Smooth muscle cell (in vitro differentiated cells): ENCODE measurements at regions not wholly inside any gene's neighbourhood (a gene's known extent, or its start where the extent isn't known, plus 50 kb on each side); places are given as distances from the start of the nearest gene placed in this dataset.

Source experiments
- DNase-seq: peaks from one replicate; lab custom pipeline; 2025; ENCODE audit not compliant: unreplicated experiment; lab: John Stamatoyannopoulos, UW
- H2AFZ ChIP-seq: fragments of 200-600 bp; sonication (generic); 2 replicates; pipeline ENCODE4 v1.6.0; 2016; ENCODE audit warnings: antibody characterized with exemption, low read depth, mild to moderate bottlenecking
- H3F3A ChIP-seq: fragments of 200-600 bp; sonication (generic); 2 replicates; pipeline ENCODE4 v1.6.0; 2017; ENCODE audit warnings: antibody characterized with exemption, low read depth
- H3K27ac ChIP-seq: fragments of 200-600 bp; sonication (generic); 2 replicates; pipeline ENCODE4 v1.5.1; 2016; ENCODE audit warnings: low read depth, mild to moderate bottlenecking
- H3K27me3 ChIP-seq: fragments of 200-600 bp; sonication (generic); 2 replicates; pipeline ENCODE4 v1.6.1; 2016; ENCODE audit warnings: low read depth, mild to moderate bottlenecking
- H3K36me3 ChIP-seq: fragments of 200-600 bp; sonication (generic); 2 replicates; pipeline ENCODE4 v1.5.1; 2016; ENCODE audit warnings: low read depth
- H3K4me1 ChIP-seq: fragments of 200-600 bp; sonication (generic); 2 replicates; pipeline ENCODE4 v1.5.1; 2016; ENCODE audit warnings: low read depth
- H3K4me2 ChIP-seq: fragments of 200-600 bp; sonication (generic); 2 replicates; pipeline ENCODE4 v1.6.0; 2016; ENCODE audit warnings: mild to moderate bottlenecking
- H3K4me3 ChIP-seq: fragments of 200-600 bp; sonication (generic); 2 replicates; pipeline ENCODE4 v1.5.1; 2016; ENCODE audit warnings: mild to moderate bottlenecking
- H3K79me2 ChIP-seq: fragments of 200-600 bp; sonication (generic); 2 replicates; pipeline ENCODE4 v1.6.0; 2016; ENCODE audit warnings: low read depth, mild to moderate bottlenecking
- H3K9ac ChIP-seq: fragments of 200-600 bp; sonication (generic); 2 replicates; pipeline ENCODE4 v1.6.0; 2016; ENCODE audit warnings: low read depth
- H3K9me3 ChIP-seq: fragments of 200-600 bp; sonication (generic); replicated peaks from 2 replicates; pipeline ENCODE4 v1.5.1; 2016; ENCODE audit warnings: low read depth
- H4K20me1 ChIP-seq: fragments of 200-600 bp; sonication (generic); 2 replicates; pipeline ENCODE4 v1.6.0; 2016; ENCODE audit warnings: low read depth
- CTCF ChIP-seq: fragments of 200-600 bp; sonication (generic); IDR thresholded peaks from 2 replicates; pipeline ENCODE4 v1.5.1; 2017; ENCODE audit warnings: borderline replicate concordance, mild to moderate bottlenecking, antibody characterized with exemption; ENCODE audit not compliant: insufficient read depth, poor library complexity, severe bottlenecking
- WGBS: methylation state at CpG from one replicate; pipeline ENCODE4 v1.1.7; 2016; ENCODE audit warnings: low lambda C conversion rate; 5-methylcytosine and 5-hydroxymethylcytosine counted together

GRCh38 chr10:130963786-130964522 lies 347.6 kb downstream of the TCERG1L start:
- no peaks in the 10 kb centered on the region for H3F3A ChIP-seq
- H3K4me3 ChIP-seq = no peak overlapping the region
- no peaks in the 10 kb centered on the region for H3K4me1 ChIP-seq
- no peaks in the 10 kb centered on the region for H3K79me2 ChIP-seq
- H4K20me1 ChIP-seq = no peaks in the 10 kb centered on the region
- no peak overlapping the region for H3K27ac ChIP-seq
- 90% methylated on average over 16 of the region's 16 CpGs for WGBS
- H3K9ac ChIP-seq = no peak overlapping the region
- H3K27me3 ChIP-seq = no peaks in the 10 kb centered on the region
- no peaks in the 10 kb centered on the region for H3K36me3 ChIP-seq
- H3K9me3 ChIP-seq = no peaks in the 10 kb centered on the region
- no peak overlapping the region for H3K4me2 ChIP-seq
- DNase-seq = no peak
- H2AFZ ChIP-seq = no peak overlapping the region
- TF ChIP-seq CTCF = no peak

GRCh38 chr10:130964771-130965170 lies 346.8 kb downstream of the TCERG1L start:
- Histone ChIP-seq H3K79me2 (no peaks in the 10 kb centered on the region), H3F3A (no peaks in the 10 kb centered on the region), H3K4me3 (no peak overlapping the region), H2AFZ (no peak overlapping the region), H3K27me3 (no peaks in the 10 kb centered on the region), H4K20me1 (no peaks in the 10 kb centered on the region), H3K36me3 (no peaks in the 10 kb centered on the region), H3K4me2 (no peak overlapping the region), H3K9me3 (no peaks in the 10 kb centered on the region), H3K4me1 (no peaks in the 10 kb centered on the region), H3K9ac (no peak overlapping the region), H3K27ac (no peak overlapping the region)
- DNase-seq = no peak
- TF ChIP-seq CTCF = no peak
- WGBS = 84% methylated on average over 9 of the region's 9 CpGs

- H3K36me3 ChIP-seq = no peaks in the 10 kb centered on the region
- no peak overlapping the region for H3K4me2 ChIP-seq
- H3F3A ChIP-seq = no peaks in the 10 kb centered on the region
- no peak overlapping the region for H3K27ac ChIP-seq
- no peak overlapping the region for H2AFZ ChIP-seq
- H3K9me3 ChIP-seq = no peaks in the 10 kb centered on the region
- H3K9ac ChIP-seq = no peak overlapping the region
- H4K20me1 ChIP-seq = no peaks in the 10 kb centered on the region
- no peaks in the 10 kb centered on the region for H3K4me1 ChIP-seq
- no peaks in the 10 kb centered on the region for H3K79me2 ChIP-seq
- no peak for TF ChIP-seq CTCF
- H3K27me3 ChIP-seq = no peaks in the 10 kb centered on the region
- no peak for DNase-seq
- no peak overlapping the region for H3K4me3 ChIP-seq
- WGBS = 95% methylated on average over 5 of the region's 5 CpGs
Observed at GRCh38 chr10:130967161-130967560, 344.4 kb downstream of the TCERG1L start.

DNA sequence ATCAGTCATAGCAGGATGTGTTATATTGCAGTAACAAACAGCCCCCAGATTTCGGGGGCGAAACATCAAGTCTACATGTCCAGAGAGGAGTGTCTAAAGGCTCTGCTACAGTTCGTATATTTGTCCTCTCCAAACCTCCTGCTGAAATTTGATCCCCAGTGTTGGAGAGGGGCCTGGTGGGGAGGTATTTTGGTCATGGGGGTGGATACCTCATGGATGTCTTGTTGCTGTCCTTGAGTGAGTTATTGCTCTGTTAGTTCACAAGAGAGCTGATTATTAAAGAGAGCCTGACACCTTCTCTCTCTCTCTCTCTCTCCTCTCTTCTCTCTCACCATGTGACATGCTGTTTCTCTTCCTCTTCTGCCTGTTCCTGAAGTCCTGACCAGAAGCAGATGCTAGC lies 343.7 kb downstream of the TCERG1L start:
- Histone ChIP-seq H3K4me3 (no peak overlapping the region), H3K9ac (no peak overlapping the region), H3K79me2 (no peaks in the 10 kb centered on the region), H3K4me2 (no peak overlapping the region), H3K9me3 (no peaks in the 10 kb centered on the region), H3F3A (no peaks in the 10 kb centered on the region), H3K36me3 (no peaks in the 10 kb centered on the region), H3K27me3 (no peaks in the 10 kb centered on the region), H3K4me1 (no peaks in the 10 kb centered on the region), H4K20me1 (no peaks in the 10 kb centered on the region), H2AFZ (no peak overlapping the region), H3K27ac (no peak overlapping the region)
- TF ChIP-seq CTCF = no peak
- no peak for DNase-seq
- 78% methylated on average over 3 of the region's 3 CpGs for WGBS
